Ureter (tissue), 1 donor: ENCODE measurements at regions not wholly inside any gene's neighbourhood (a gene's known extent, or its start where the extent isn't known, plus 50 kb on each side); places are given as distances from the start of the nearest gene placed in this dataset.

Experiments used
- DNase-seq: peaks from one replicate; pipeline ENCODE4 v3.0.0-alpha.2; 2020; ENCODE audit warnings: low spot score
- donor health status: DM: yes; HTN: yes; CAD: no.

DNA sequence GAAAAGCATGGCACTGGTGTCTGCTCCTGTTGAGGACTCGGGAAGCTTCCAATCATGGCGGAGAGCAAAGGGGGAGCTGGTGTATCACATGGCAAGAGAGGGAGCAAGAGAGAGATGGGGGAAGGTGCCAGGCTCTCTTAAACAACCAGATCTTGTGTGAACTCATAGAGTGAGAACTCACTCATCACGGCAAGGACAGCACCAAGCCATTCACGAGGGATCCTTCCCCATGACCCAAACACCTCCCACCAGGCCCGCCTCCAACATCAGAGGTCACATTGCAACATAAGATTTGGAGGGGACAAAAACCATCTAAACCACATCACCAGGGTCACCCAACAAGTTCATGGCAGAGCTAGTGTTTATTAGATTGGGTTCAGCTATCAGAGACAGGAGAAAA lies 218.7 kb upstream of the BCOR start:
- DNase-seq = no peak

DNA sequence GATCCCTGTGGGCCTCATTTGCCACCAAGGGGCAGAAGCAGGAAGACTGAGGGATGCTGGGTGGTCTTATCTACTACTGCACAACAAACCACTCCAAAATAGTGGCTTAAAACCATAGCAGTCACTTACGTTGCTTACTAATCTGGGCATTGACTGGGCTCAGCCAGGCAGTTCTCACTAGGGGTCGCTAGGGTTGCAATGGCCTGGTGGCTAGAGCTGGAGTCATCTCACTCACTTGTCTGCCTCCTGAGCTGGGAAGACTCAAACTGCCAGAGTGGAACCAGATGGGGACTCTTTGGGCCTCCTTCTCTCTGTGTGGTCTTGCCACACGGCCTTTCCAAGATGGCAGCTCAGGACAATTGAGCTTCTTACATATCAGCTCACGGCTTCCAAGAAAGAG lies 216.3 kb upstream of the BCOR start:
- no peak for DNase-seq

DNA sequence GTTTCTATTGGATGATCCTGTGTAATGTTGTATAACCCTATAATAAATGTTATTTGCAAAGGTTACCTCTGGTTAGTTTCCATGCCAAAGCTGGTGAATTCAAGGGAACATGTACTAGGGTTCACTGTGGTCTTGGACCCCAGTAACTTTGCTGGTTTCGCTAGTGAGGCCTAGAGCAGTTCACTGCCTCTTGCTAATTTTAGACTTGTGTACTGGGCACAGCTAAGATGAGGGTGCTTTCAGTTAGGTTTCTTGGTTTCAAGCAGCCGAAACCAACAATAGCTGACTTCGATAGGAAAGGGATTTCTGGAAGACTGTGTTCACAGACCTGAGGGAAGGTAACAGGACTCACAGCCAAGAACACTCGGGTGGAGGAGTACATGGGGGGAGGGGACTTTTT lies 215.5 kb upstream of the BCOR start:
- no peak for DNase-seq

DNA sequence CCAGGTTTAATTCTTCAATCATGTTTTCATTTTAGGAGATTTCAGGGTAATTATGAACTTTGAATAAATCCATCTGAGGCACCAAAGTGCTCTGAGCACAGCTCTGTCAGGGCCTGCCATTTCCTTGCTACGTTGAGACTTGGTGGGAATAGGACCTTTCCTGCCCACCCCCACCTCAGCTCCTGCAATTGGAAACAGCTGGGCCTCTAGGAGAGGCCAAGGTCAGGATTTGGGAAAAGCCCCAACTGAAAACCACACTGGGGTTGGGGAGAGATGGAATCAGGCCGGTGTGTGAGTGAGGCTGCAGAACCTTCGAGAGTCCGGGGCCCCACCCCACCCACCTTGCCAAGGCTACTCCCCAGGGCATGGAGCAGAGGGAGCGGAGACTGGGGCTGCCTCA lies 212.7 kb upstream of the BCOR start:
- no peak for DNase-seq

DNA sequence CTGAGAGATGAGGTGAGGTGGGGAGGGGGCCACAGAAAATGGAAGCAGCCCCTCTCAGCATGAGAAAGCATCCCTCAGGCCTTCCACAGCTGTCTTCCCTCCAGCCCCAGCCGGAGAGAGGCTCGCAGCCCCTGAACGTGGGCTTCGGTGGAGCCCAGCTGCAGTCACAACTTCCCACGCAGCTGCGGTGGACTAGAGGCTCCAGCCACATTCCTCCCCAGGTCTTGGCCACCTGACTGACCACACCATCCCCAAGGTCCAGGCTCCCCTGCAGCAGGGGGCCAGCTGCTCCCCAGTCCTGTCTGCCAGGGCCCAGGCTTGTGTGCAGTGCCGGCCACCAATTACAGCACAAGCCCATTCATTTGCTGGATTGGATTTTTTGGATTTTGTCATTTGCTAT lies 212.3 kb upstream of the BCOR start:
- no peak for DNase-seq

DNA sequence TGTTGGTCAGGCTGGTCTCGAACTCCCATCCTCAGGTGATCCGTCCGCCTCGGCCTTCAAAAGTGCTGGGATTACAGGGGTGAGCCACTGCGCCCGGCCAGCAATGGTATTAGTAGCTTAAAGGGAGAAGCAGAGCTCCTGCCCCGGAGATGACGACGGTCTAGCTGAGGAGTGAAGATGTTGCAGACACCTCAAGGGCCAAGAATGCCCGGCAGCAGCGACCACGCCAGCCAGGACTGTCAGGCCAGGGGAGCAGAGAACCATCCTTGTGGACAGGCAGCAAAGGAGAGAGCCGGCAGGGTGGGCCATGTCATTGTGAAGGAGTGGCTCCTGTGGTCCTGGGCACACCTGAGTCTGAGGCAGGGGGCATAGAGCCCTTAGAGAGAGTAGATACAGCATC lies 210.1 kb upstream of the BCOR start:
- DNase-seq = no peak

DNA sequence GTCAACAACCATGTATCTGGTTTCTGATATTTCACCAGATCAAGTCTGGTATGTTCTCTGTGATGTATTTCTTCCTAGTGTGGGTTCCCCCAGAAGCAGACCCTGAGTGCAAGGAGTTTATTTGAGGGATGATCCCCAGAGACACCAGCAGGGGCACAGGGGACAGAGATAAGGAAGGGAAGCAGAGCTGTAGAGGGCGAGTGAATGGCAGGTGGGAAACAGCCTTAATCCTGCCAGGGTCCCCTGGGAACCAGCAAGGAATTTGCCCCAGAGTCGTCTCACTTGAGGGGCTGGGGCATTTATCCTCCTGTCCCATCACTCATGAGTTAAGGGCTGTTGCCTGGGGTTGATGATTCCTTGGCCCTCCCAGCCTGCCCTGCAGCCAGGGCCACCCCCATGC lies 206.4 kb upstream of the BCOR start:
- DNase-seq = no peak

DNA sequence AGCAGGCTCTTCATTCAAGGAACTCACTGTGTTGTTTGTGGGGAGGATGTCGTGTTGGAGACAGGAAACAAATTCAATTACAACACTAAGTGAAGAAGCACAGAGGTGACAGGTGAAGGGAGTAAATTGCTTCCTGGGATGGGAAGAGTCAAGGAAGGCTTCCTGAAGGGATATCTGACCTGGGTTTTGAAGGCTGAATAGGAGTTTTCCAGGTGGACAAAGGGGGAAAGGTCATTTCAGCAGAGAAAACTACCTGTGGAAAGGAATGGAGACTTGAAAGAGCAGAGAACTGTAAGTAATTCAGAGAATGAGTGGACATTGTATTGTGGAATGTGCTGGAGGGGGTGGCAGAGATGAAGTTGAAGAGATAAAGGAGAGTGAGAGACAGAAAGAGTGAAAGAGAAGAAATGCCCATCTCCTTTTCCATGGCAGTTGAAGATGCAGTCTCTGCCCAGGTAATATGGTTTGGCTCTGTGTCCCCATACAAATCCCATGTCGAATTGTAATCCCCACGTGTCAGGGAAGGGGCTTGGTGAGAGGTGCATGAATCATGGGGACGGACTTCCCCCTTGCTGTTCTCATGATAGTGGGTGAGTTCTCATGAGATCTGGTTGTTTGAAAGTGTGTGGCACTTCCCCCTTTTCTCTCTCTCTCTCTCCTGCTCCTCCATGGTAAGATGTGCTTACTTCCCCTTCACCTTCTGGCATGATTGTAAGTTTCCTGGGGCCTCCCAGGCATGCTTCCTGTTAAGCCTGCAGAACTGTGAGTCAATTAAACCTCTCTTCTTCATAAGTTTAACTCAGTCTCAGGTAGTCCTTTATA lies 205.7 kb upstream of the BCOR start:
- no peak for DNase-seq

DNA sequence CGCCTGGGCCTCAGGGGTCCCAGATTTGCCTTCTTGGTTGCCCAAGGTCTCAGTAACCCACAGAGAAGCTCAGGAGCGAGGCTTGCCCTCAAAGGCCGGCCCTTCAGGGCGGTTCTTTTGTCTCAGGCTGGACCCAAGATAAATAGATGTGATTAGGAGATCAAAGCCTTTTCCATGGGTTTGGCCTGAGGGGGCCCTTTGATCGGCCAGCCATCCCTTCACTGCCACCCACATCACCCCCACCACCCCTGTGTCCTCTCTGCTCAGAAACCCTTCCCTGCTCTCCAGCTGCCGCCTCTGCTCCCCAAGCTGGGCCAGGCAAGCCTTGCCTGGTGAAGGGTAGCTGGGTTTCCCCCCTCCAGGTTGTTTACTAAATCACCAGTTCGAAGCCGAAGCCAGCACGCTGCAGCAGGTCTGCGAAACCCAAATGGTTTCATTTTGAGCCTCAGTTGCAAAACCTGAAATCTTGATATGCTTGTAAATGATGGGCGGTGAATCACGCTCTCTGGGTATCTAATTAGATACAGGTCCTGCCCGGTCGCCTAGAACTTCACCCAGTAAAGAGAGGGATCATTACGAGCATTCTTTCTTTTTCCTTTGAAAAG lies 202.6 kb upstream of the BCOR start:
- DNase-seq = no peak

DNA sequence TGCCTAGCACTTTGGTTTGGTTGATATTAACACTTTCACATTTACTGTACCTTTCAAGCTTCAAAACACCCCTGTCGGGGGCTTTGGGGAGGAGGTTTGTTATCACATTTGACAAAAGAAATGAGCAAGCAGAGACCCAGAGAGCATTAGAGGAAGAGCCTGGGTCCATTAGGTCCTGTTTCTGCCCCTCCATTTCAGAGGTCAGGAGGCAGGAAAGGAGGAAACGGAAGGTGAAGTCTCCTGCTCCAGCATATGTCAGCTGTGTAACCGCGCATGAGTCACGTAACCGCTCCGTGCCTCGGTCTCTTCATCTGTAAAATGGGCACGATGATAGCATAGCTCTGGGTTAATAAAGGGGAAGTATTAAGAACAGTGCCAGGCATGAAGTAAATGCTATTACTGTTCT lies 201.9 kb upstream of the BCOR start:
- no peak for DNase-seq

DNA sequence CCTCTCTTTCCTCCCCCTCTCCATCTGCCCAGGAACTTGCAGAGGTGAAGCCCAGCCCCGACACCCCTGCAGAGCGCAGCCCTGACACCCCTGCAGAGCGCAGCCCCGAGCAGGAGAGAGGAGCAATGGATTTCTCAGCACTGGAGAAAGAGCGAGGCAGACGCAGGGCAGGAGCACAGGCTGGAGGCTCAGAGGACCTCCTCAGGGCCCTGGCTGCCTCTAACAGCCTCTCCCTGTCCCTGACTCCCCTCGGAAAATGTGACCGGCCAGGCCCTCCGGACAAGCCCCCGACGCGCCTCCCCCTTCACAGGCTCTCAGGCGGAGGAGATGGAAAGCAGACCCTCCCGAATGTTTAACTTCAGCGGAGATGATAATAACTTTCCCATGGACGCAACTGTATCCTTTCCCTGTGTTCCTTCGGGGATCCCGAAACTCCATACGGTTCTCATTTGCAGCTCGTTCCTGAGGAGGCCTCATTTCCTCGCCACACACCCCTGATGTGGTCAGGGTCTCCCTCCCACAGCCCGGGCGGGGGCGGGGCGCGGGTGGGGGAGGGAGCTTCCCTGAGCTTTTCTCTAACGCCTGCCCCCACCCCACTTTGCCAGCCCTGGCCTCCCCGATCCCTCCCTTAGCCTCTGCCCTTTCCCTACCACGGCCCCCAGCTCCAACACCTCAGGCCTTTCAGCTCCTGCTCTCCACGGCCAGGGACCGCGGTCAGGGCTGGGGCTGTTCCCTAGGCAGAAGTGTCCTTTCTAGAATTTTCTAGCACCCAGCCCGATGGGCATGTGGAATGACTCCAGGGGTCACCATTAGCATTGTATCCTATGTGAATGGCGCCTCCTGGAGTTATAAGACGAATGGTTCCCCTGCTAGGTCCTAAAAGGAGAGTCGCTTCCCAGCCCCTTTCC lies 201.1 kb upstream of the BCOR start:
- no peak for DNase-seq

DNA sequence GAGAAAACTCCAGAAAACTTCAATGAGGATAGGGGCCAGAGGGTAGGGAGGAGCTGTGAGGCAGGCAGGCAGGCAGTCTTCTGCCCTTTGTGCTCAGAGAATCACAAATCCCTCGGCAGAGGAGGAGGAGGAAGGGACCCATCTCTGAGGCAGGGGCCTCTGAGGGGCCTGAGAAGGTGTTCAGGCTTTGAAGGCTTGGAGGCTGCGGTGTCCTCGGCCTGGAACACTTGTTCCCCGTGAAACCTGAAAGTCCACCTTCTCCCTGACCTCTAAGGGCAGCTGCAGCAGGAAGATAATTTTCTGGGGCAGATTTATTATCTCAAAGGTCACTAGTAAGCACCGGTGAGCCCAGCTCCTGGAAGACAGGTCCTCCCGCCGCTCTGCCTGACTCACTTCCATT lies 200.3 kb upstream of the BCOR start:
- DNase-seq = no peak

DNA sequence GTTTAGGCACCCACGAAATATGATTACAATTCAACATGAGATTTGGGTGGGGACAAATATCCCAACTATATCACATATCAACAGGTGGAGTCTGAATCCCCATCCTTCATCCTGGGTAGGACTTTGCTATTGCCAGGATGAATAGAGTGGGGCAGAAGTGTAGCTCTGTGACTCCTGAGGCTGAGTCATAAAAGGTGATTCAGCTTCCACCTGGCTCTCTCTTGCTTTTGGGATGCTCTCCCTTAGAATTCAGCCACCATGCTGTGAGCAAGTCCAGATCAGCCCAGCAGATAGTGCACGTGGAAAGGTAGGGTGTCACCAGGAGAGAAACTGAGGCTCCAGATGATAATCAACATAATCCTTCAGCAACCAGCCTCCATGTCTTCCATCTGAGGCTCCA lies 193.8 kb upstream of the BCOR start:
- no peak for DNase-seq

DNA sequence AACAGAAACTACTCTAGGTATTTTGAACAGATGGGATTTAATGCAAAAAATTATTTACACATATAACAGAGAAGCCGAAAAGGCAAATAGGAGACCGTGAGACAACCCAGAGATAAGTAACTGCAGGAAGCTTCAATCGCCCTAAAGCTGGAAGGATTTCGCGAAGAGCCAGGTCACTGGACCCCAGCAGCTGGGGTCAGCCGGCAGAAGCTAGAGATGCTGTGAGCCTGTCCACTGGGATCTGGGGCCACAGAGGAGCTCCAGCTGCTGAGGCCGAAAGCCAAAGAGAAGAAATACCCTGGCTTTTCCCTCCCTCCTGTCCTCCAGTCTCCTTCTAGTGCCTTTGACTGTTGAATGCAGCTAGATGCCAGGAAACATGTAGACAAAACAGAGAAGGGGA lies 192.8 kb upstream of the BCOR start:
- DNase-seq = no peak

DNA sequence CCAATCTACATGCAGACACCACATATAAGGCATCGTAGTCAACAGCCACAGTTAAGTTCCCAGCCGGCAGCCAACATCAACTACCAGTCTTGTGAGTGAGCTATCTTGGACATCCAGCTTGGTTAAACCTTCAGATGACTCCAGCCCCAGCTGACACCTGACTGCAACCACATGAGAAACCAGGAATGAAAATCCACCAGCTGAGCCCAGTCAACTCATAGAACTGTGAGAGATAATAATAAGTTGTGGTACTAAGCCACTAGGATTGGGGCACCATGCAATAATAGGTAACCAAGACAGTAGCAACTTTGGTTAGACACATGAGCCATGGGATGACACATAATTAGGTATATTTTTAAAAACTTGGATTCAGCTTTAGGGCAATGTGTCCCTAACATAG lies 188.1 kb upstream of the BCOR start:
- DNase-seq = no peak

DNA sequence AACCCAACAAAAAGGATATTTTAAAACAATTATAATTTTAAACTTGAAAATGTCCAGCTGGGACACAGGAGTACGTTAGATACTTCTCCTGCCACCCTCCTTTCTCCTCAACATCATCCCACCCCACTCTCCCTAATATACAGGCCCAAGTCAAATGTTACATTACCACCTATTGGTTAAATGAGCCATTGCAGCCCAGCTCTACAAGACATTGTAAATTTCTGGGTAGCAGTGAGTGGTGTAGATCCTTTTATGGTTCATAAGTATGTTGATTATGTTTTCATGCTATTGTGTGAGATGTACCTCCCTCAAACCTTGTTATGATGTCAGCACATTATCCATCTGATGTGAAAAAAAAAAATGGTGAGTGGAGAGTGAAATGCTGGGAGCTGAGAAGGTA lies 187.1 kb upstream of the BCOR start:
- no peak for DNase-seq

DNA sequence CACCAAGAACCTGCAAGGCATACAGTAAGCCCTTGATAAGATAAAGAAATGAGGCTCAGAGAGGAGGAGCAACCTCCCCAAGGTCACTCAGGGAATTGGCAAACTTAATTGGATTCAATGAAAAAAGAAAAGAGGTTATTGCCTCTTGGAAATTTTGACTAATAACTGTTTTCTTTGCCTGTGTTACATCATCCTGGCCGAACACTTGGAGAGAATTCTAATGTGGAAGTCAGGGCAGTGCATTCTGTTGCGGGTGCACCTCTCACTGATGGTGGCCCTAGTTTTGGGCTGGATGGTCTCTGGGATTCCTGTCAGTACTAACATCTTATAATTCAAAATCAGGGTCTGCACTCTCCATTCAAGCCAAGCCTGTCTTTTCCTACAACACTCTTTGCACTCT lies 186.2 kb upstream of the BCOR start:
- no peak for DNase-seq

DNA sequence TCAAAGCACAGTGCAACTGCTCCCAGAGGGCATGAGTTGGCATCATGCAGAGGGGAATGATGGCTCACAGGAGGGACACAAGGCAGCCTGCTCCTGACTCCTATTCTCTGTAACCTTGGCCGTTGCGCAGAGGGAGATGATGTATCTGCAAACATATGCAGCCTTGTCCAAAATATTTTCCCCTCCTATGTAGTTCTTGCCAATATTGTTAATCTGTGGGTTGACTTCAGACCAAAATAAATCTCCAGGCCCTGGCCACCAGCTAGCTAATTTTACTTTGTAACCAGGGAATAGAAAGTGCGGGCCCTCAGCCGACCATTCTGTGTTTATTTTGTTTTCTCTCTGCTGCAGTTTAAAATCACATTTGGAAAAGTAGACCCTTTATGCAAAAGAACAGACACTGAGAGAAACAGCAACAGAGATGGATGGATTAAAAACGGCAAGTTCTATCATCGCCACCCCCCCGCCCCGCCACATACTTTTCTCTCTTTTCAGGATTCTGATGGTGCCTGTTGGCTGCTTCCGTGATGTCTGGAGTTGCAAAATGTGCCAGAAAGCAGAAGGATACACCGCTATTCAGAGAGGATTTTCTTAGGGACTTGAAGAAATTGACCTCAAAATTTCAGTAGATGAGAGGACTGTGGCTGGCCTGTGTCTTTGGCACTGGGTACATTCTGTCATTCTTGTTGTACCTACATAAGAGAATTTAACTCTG lies 185.3 kb upstream of the BCOR start:
- no peak for DNase-seq

DNA sequence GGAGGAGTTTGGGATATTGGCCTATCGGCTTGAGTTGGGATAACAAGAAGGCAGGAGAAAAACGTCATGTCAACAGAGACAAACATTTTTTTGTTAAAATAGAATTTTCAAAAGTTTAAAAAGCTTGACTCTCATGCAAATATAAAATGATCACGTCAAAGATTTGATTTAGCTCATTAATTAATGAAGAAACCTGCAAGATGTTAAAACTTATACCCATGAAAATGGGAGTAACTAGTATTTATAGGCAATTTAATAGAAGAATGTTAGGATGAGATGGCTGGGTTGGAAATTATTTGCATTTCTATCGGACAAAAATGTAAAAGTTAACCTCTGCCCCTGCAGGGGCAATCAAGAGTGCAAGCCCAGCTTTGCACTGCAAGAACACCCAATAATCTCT lies 184.6 kb upstream of the BCOR start:
- DNase-seq = no peak

DNA sequence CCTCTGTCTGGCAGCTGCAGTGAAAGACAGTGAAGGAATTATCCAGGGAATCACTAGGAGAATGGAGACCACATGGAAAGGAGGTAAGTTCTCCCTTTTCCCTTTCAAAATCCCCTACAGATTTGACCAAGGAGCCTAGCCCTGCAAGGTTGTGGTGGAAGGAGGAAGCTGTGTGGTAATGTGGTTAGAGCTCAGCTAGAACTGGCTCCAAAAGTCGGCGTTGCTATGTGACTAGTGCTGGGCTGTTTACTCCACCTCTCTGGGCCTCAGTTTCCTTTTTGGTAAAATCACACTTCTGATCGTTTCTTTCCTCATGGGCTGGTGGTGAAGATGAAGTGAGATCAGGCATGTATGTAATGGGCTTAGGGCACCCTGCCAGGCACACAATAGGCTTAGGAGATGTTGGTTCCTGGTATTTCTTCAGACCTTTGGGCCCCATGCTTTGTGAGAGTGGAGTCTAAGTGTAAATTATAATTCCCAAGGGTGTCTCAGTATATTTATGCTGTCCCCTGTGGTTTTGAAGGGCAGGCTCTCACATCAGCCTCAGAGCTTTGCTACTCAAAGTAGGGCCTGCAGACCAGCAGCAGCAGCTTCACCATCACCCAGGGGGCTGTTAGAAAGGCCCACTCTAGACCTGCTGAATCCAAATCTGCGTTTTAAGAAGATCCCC lies 183.7 kb upstream of the BCOR start:
- DNase-seq = no peak

DNA sequence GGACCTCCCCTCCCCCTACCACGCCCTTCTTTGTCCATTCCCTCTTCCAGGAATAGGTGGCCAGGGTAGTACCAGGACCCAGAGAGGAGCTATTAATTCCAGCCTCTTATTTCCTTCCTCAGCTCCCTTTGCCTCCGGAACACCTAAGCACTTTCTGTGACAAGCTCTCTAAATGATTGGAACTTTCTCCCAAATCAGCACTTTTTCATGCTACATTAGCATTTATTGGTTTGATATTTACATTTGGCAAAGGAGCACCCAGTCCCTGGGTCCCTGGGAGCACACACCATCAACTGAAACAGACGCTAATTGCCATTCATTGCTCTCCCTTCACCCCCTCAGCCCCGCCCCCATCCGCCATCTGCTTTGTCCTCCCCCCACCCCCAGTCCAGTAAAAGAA lies 182.0 kb upstream of the BCOR start:
- DNase-seq = no peak

DNA sequence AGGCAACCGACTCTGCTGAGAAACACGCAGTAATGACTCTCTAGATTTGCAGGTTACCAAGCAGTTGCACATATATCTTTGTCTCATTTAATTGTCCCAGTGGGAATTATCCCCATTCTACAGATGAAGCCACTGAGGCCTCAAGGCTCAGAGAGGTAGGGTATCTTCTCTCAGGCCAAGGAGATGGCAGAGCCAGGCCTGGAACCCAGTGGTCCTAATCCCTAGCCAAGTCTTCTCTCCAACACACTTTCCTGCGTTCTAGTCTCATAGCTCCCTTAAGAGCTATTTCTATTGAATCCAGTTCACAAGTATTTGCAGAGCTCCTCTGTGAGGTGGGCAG lies 181.3 kb upstream of the BCOR start:
- no peak for DNase-seq
